ENCODE measurements at regions not wholly inside any gene's neighbourhood (a gene's known extent, or its start where the extent isn't known, plus 50 kb on each side); places are given as distances from the start of the nearest gene placed in this dataset.
"Not testable (repeated sequence)": the region's sequence is repeated elsewhere in the genome, so short reads cannot be mapped to it uniquely, and the experiment has no call there.

GRCh38 chrX:140337263-140337662 lies 167.6 kb downstream of the SOX3 start:
- DNase-seq, result no peak

- DNase-seq, result no peak
Observed at GRCh38 chrX:140318296-140318695, 186.6 kb downstream of the SOX3 start.

GRCh38 chrX:140317462-140317861 lies 187.4 kb downstream of the SOX3 start:
- DNase-seq, result no peak

- DNase-seq, result no peak
Observed at GRCh38 chrX:140298960-140299825, 205.7 kb downstream of the SOX3 start.

- DNase-seq, result no peak
Observed at GRCh38 chrX:140297273-140297672, 207.6 kb downstream of the SOX3 start.

GRCh38 chrX:140292961-140293360 lies 211.9 kb downstream of the SOX3 start:
- no peak for DNase-seq

- no peak for DNase-seq
Observed at GRCh38 chrX:140292188-140292587, 212.7 kb downstream of the SOX3 start.

GRCh38 chrX:140274811-140275525 lies 229.9 kb downstream of the SOX3 start:
- no peak for DNase-seq

- DNase-seq, result no peak
Observed at GRCh38 chrX:140273921-140274320, 230.9 kb downstream of the SOX3 start.

- DNase-seq, result no peak
Observed at GRCh38 chrX:140250391-140250790, 254.5 kb downstream of the SOX3 start.

GRCh38 chrX:140249088-140249487 lies 255.8 kb downstream of the SOX3 start:
- DNase-seq, result no peak

GRCh38 chrX:140229191-140229590 lies 263.9 kb upstream of the CXorf66 start:
- no peak for DNase-seq

- not testable (repeated sequence) for DNase-seq
Observed at GRCh38 chrX:140226037-140226436, 260.7 kb upstream of the CXorf66 start.

- not testable (repeated sequence) for DNase-seq
Observed at GRCh38 chrX:140215894-140216293, 250.6 kb upstream of the CXorf66 start.

GRCh38 chrX:140214518-140214917 lies 249.2 kb upstream of the CXorf66 start:
- DNase-seq, result not testable (repeated sequence)

- DNase-seq, result no peak
Observed at GRCh38 chrX:140206657-140207056, 241.3 kb upstream of the CXorf66 start.

- no peak for DNase-seq
Observed at GRCh38 chrX:140190441-140191108, 225.3 kb upstream of the CXorf66 start.

- no peak for DNase-seq
Observed at GRCh38 chrX:140180585-140180984, 215.3 kb upstream of the CXorf66 start.

GRCh38 chrX:140177821-140178220 lies 212.5 kb upstream of the CXorf66 start:
- no peak for DNase-seq

- no peak for DNase-seq
Observed at GRCh38 chrX:140172401-140172800, 207.1 kb upstream of the CXorf66 start.

- DNase-seq, result no peak
Observed at GRCh38 chrX:140167551-140167950, 202.2 kb upstream of the CXorf66 start.

- DNase-seq, result no peak
Observed at GRCh38 chrX:140165849-140166248, 200.5 kb upstream of the CXorf66 start.

- DNase-seq, result no peak
Observed at GRCh38 chrX:140164391-140164790, 199.1 kb upstream of the CXorf66 start.
